ENCODE measurements at regions not wholly inside any gene's neighbourhood (a gene's known extent, or its start where the extent isn't known, plus 50 kb on each side); places are given as distances from the start of the nearest gene placed in this dataset.

DNA sequence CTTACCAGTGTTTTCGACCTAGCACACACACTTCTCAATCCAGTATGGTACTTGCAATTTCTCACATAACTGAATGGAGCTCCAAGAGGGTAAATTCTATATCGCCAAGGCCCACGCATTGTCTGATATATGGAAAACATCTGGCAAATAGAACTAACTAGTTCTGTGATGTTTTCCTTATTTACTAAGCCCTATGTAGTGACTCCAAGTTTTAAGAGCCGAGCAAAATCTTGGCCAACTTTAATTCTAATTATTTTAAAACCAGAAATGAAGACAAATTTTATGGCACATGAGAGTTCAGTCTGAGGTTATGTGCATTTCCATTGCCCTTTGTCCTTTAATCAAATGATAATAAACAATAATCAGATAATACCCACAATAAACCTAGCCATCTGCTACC lies 1119.7 kb upstream of the CNTNAP5 start:
- Histone ChIP-seq H3K27me3 (ENCODE audit: insufficient read depth in 3 of 3, low read length in 2 of 3) (no peaks in the 10 kb centered on the region), H3K4me3 (no peak overlapping the region), H3K9me3 (no peaks in the 10 kb centered on the region), H3K4me1 (no peaks in the 10 kb centered on the region), H3K27ac (no peak overlapping the region), H3K36me3 (ENCODE audit: insufficient read depth in 1 of 2, low read depth in 1 of 2) (no peaks in the 10 kb centered on the region)
- no peak for TF ChIP-seq CTCF (IDR thresholded peaks at IDR 0.05)
- DNase-seq (no peak), ATAC-seq (no peak)
- 77 to 80% (median 80%) methylated on average over 4 of the region's 4 CpGs for WGBS, 3 donors
- intact Hi-C loops (cut with DNase I) = no loop called here

- ATAC-seq = no peak
- Histone ChIP-seq H3K4me1 (no peaks in the 10 kb centered on the region), H3K9me3 (no peaks in the 10 kb centered on the region), H3K4me3 (no peak overlapping the region), H3K27ac (no peak overlapping the region), H3K36me3 (ENCODE audit: insufficient read depth in 1 of 2, low read depth in 1 of 2) (no peaks in the 10 kb centered on the region), H3K27me3 (ENCODE audit: insufficient read depth in 3 of 3, low read length in 2 of 3) (no peaks in the 10 kb centered on the region)
- intact Hi-C loops (cut with DNase I) = no loop called here
- TF ChIP-seq CTCF (IDR thresholded peaks at IDR 0.05) = no peak
- DNase-seq = no peak
- WGBS, 3 donors = 49 to 72% (median 62%) methylated on average over 1 of the region's 1 CpG
These were observed 1116.9 kb upstream of the CNTNAP5 start for GRCh38 chr2:122908159-122908558.

GRCh38 chr2:122927197-122927596 lies 1097.9 kb upstream of the CNTNAP5 start:
- 14 to 26% (median 18%) methylated on average over 3 of the region's 3 CpGs for WGBS, 3 donors
- Histone ChIP-seq H3K9me3 (no peaks in the 10 kb centered on the region), H3K27ac (no peak overlapping the region), H3K27me3 (ENCODE audit: insufficient read depth in 3 of 3, low read length in 2 of 3) (no peaks in the 10 kb centered on the region), H3K4me3 (no peak overlapping the region), H3K4me1 (no peaks in the 10 kb centered on the region), H3K36me3 (ENCODE audit: insufficient read depth in 1 of 2, low read depth in 1 of 2) (no peaks in the 10 kb centered on the region)
- no peak for TF ChIP-seq CTCF (IDR thresholded peaks at IDR 0.05)
- ATAC-seq (no peak), DNase-seq (no peak)
- intact Hi-C loops (cut with DNase I) = no loop called here

DNA sequence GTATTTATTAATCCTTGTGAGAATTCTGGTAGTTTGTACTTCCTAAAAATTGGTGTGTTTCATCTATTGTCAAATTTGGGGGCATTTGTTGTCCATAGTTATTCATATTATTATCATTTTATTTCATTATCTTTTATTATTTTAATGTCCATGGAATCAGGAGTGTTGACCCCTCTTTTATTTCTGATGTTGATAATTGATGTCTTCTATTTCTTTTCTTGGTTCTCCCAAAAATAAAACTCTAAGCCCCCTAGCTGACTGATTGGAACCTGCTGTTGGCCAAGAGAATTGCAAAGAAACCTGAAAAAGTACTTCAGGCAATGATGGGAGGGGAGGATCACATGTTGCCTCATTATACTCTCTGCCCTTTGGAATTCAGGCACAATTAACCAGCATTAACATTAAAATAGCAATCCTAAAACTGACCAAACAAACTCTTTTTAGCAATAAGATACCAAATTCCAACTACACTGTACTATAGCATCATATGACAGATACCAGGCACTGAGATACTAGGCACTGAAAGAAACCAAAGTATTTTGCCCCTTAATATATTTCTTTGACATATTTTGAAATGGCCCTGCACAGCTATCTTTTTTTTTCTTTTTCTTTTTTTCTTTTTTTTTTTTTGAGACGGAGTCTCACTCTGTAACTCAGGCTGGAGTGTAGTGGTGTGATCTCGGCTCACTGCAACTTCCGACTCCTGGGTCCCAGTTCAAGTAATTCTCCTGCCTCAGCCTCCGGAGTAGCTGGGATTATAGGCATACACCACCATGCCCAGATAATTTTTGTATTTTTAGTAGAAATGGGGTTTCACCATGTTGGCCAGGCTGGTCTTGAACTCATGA lies 1097.2 kb upstream of the CNTNAP5 start:
- WGBS, 3 donors = 78 to 81% (median 79%) methylated on average over 4 of the region's 4 CpGs
- H3K4me1 ChIP-seq = no peaks in the 10 kb centered on the region
- no peaks in the 10 kb centered on the region for H3K27me3 ChIP-seq (ENCODE audit: insufficient read depth in 3 of 3, low read length in 2 of 3)
- H3K9me3 ChIP-seq = no peaks in the 10 kb centered on the region
- intact Hi-C loops (cut with DNase I) = no loop called here
- H3K36me3 ChIP-seq (ENCODE audit: insufficient read depth in 1 of 2, low read depth in 1 of 2) = no peaks in the 10 kb centered on the region
- no peak for DNase-seq
- H3K4me3 ChIP-seq = no peak overlapping the region
- no peak overlapping the region for H3K27ac ChIP-seq
- no peak for TF ChIP-seq CTCF (IDR thresholded peaks at IDR 0.05)
- ATAC-seq = no peak

GRCh38 chr2:122929347-122929746 lies 1095.7 kb upstream of the CNTNAP5 start:
- TF ChIP-seq CTCF (IDR thresholded peaks at IDR 0.05) = no peak
- H3K9me3 ChIP-seq = no peaks in the 10 kb centered on the region
- no peak overlapping the region for H3K4me3 ChIP-seq
- ATAC-seq (no peak), DNase-seq (no peak)
- H3K27me3 ChIP-seq (ENCODE audit: insufficient read depth in 3 of 3, low read length in 2 of 3) = no peaks in the 10 kb centered on the region
- WGBS, 3 donors = 83 to 97% (median 85%) methylated on average over 1 of the region's 1 CpG
- no peaks in the 10 kb centered on the region for H3K36me3 ChIP-seq (ENCODE audit: insufficient read depth in 1 of 2, low read depth in 1 of 2)
- H3K27ac ChIP-seq = no peak overlapping the region
- no peaks in the 10 kb centered on the region for H3K4me1 ChIP-seq
- intact Hi-C loops (cut with DNase I) = no loop called here
